Subcutaneous abdominal adipose tissue (tissue), 5 donors: ENCODE measurements at regions not wholly inside any gene's neighbourhood (a gene's known extent, or its start where the extent isn't known, plus 50 kb on each side); places are given as distances from the start of the nearest gene placed in this dataset.
"Not testable (repeated sequence)": the region's sequence is repeated elsewhere in the genome, so short reads cannot be mapped to it uniquely, and the experiment has no call there.

ENCODE experiments used
- H3K27ac ChIP-seq: one replicate; pipeline ENCODE4 v1.7.0; 2013; ENCODE audit warnings: low read depth, mild to moderate bottlenecking, inconsistent platforms, low read length, moderate library complexity
- H3K27me3 ChIP-seq, 5 donors: one replicate each; pipeline ENCODE4 v1.7.0; 2013; ENCODE audit warnings: low read length in 5 of 5, inconsistent platforms in 1 of 5; ENCODE audit not compliant: control insufficient read depth in 5 of 5, insufficient read depth in 4 of 5
- H3K36me3 ChIP-seq, 5 donors: one replicate each; pipeline ENCODE4 v1.7.0; 2013; ENCODE audit warnings: low read length in 5 of 5; ENCODE audit not compliant: control insufficient read depth in 5 of 5, insufficient read depth in 5 of 5
- H3K4me1 ChIP-seq, 5 donors: one replicate each; pipeline ENCODE4 v1.7.0; 2013; ENCODE audit warnings: low read length in 5 of 5, mild to moderate bottlenecking in 3 of 5, moderate library complexity in 1 of 5; ENCODE audit not compliant: control insufficient read depth in 5 of 5, insufficient read depth in 5 of 5
- H3K4me3 ChIP-seq, 5 donors: one replicate each; pipeline ENCODE4 v1.7.0; 2013; ENCODE audit warnings: low read length in 5 of 5, low read depth in 1 of 5
- H3K9ac ChIP-seq, 5 donors: one replicate each; pipeline ENCODE4 v1.7.0; 2013; ENCODE audit warnings: low read length in 5 of 5, mild to moderate bottlenecking in 4 of 5, moderate library complexity in 3 of 5
- H3K9me3 ChIP-seq, 5 donors: one replicate each; pipeline ENCODE4 v1.7.0; 2013; ENCODE audit warnings: low read length in 5 of 5; ENCODE audit not compliant: control insufficient read depth in 5 of 5
- donor health status: healthy.
- donor health status: healthy.
- donor health status: healthy.
- donor health status: healthy.
- donor health status: healthy.

GRCh38 chr16:21508661-21509436, 90.5 kb upstream of the METTL9 start:
- Histone ChIP-seq H3K4me1 (peaks cover 7 to 70% (median 62%) of the 10 kb centered on the region in 5 donors), H3K27ac (peak overlapping the region; percentile 77)
- H3K4me3 ChIP-seq, H3K36me3 ChIP-seq, H3K27me3 ChIP-seq, H3K9me3 ChIP-seq, H3K9ac ChIP-seq: not testable (repeated sequence)

- H3K27me3 ChIP-seq, H3K4me3 ChIP-seq, H3K36me3 ChIP-seq, H3K9ac ChIP-seq, H3K9me3 ChIP-seq: not testable (repeated sequence)
- H3K4me1 ChIP-seq: peaks cover 8 to 77% (median 69%) of the 10 kb centered on the region in 5 donors
- H3K27ac ChIP-seq: peak overlapping the region; percentile 48
Measured at GRCh38 chr16:21509437-21510086, 89.8 kb upstream of the METTL9 start.

GRCh38 chr16:21510869-21511255, 88.5 kb upstream of the METTL9 start:
- not testable (repeated sequence) for H3K9ac ChIP-seq, H3K27ac ChIP-seq, H3K9me3 ChIP-seq, H3K27me3 ChIP-seq, H3K36me3 ChIP-seq, H3K4me3 ChIP-seq
- peaks cover 8 to 82% (median 75%) of the 10 kb centered on the region in 5 donors for H3K4me1 ChIP-seq

- H3K4me3 ChIP-seq, H3K36me3 ChIP-seq, H3K27me3 ChIP-seq, H3K9me3 ChIP-seq: not testable (repeated sequence)
- H3K9ac ChIP-seq: peak overlapping the region in 1 of 5 donors; percentile 25
- peak overlapping the region; percentile 37 for H3K27ac ChIP-seq
- H3K4me1 ChIP-seq: peaks cover 8 to 86% (median 75%) of the 10 kb centered on the region in 5 donors
Measured at GRCh38 chr16:21511315-21512210, 87.8 kb upstream of the METTL9 start.

GRCh38 chr16:21512280-21513192, 86.8 kb upstream of the METTL9 start:
- H3K27ac ChIP-seq: peak overlapping the region; percentile 37
- H3K9ac ChIP-seq: peak overlapping the region in 2 of 5 donors; percentile 35 to 53
- not testable (repeated sequence) for H3K36me3 ChIP-seq

GRCh38 chr16:21513337-21513741, 86.0 kb upstream of the METTL9 start:
- not testable (repeated sequence) for H3K9me3 ChIP-seq, H3K36me3 ChIP-seq, H3K9ac ChIP-seq, H3K27ac ChIP-seq, H3K27me3 ChIP-seq, H3K4me3 ChIP-seq
- H3K4me1 ChIP-seq: peaks cover 9 to 75% (median 68%) of the 10 kb centered on the region in 5 donors

More at GRCh38 chr16:21512280-21513192, 86.8 kb upstream of the METTL9 start:
- H3K4me1 ChIP-seq: peaks cover 8 to 77% (median 70%) of the 10 kb centered on the region in 5 donors
- not testable (repeated sequence) for H3K9me3 ChIP-seq, H3K27me3 ChIP-seq, H3K4me3 ChIP-seq

- peak overlapping the region; percentile 57 for H3K27ac ChIP-seq
- H3K4me1 ChIP-seq: peaks cover 11 to 71% (median 64%) of the 10 kb centered on the region in 5 donors
- H3K27me3 ChIP-seq, H3K4me3 ChIP-seq, H3K36me3 ChIP-seq, H3K9me3 ChIP-seq: not testable (repeated sequence)
- H3K9ac ChIP-seq: peak overlapping the region in 1 of 5 donors; percentile 39
Measured at GRCh38 chr16:21513812-21514473, 85.4 kb upstream of the METTL9 start.

- not testable (repeated sequence) for H3K9me3 ChIP-seq, H3K27me3 ChIP-seq, H3K9ac ChIP-seq, H3K4me3 ChIP-seq, H3K36me3 ChIP-seq
- Histone ChIP-seq H3K4me1 (peaks cover 11 to 71% (median 59%) of the 10 kb centered on the region in 5 donors), H3K27ac (peak overlapping the region; percentile 57)
Measured at GRCh38 chr16:21514474-21514840, 84.9 kb upstream of the METTL9 start.

- not testable (repeated sequence) for H3K36me3 ChIP-seq, H3K9me3 ChIP-seq, H3K4me3 ChIP-seq, H3K27me3 ChIP-seq, H3K27ac ChIP-seq, H3K9ac ChIP-seq
- peaks cover 9 to 66% (median 48%) of the 10 kb centered on the region in 5 donors for H3K4me1 ChIP-seq
Measured at GRCh38 chr16:21516705-21517040, 82.7 kb upstream of the METTL9 start.
